Lower leg skin (tissue), 3 donors: ENCODE measurements at regions not wholly inside any gene's neighbourhood (a gene's known extent, or its start where the extent isn't known, plus 50 kb on each side); places are given as distances from the start of the nearest gene placed in this dataset.

Source experiments
- POLR2A ChIP-seq, 2 donors: fragments of 450-650 bp; IDR thresholded peaks; one replicate each; pipeline ENCODE4 v1.6.1; 2016 to 2017; ENCODE audit warnings: antibody characterized with exemption in 2 of 2, mild to moderate bottlenecking in 1 of 2, moderate library complexity in 1 of 2
- TF ChIP-seq, protein P1 (sequence below), 3 donors: fragments of 450-650 bp; IDR thresholded peaks; one replicate each; pipeline ENCODE4 v1.5.1; 2016; ENCODE audit warnings: antibody characterized with exemption in 3 of 3, mild to moderate bottlenecking in 3 of 3, moderate library complexity in 2 of 3

GRCh38 chr11:79937676-79938334, 497.0 kb upstream of the TENM4 start:
- TF ChIP-seq POLR2A (IDR thresholded peaks at IDR 0.05): no peak
- TF ChIP-seq, protein P1, sequence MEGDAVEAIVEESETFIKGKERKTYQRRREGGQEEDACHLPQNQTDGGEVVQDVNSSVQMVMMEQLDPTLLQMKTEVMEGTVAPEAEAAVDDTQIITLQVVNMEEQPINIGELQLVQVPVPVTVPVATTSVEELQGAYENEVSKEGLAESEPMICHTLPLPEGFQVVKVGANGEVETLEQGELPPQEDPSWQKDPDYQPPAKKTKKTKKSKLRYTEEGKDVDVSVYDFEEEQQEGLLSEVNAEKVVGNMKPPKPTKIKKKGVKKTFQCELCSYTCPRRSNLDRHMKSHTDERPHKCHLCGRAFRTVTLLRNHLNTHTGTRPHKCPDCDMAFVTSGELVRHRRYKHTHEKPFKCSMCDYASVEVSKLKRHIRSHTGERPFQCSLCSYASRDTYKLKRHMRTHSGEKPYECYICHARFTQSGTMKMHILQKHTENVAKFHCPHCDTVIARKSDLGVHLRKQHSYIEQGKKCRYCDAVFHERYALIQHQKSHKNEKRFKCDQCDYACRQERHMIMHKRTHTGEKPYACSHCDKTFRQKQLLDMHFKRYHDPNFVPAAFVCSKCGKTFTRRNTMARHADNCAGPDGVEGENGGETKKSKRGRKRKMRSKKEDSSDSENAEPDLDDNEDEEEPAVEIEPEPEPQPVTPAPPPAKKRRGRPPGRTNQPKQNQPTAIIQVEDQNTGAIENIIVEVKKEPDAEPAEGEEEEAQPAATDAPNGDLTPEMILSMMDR (IDR thresholded peaks at IDR 0.05): no peak
